Keratinocyte (primary cell): ENCODE measurements at regions not wholly inside any gene's neighbourhood (a gene's known extent, or its start where the extent isn't known, plus 50 kb on each side); places are given as distances from the start of the nearest gene placed in this dataset.
"Not testable (repeated sequence)": the region's sequence is repeated elsewhere in the genome, so short reads cannot be mapped to it uniquely, and the experiment has no call there.

Source experiments
- DNase-seq: peaks from one replicate; pipeline ENCODE4 v3.0.0-alpha.2; 2011; ENCODE audit warnings: low read depth, missing footprints, low spot score
- FAIRE-seq: peaks from 2 replicates; lab custom pipeline; 2011; peaks lifted over from hg19 to GRCh38; lab: Jason Lieb, UNC
- H2AFZ ChIP-seq: 2 replicates; pipeline ENCODE4 v1.6.0; 2012; ENCODE audit warnings: low read length, control low read depth, inconsistent platforms; ENCODE audit not compliant: control insufficient read depth
- H3K27ac ChIP-seq: 2 replicates; pipeline ENCODE4 v1.5.1; 2011; ENCODE audit warnings: low read length; ENCODE audit not compliant: control insufficient read depth, insufficient read depth
- H3K27me3 ChIP-seq: 3 replicates; pipeline ENCODE4 v1.6.0; 2011; ENCODE audit warnings: low read length; ENCODE audit not compliant: control insufficient read depth, insufficient read depth; ENCODE audit errors: extremely low read depth
- H3K36me3 ChIP-seq, 2 experiments: 2 replicates in 1 of 2; 3 replicates in 1 of 2; pipeline ENCODE4 v1.5.1; 2011; ENCODE audit warnings: low read length in 2 of 2, mild to moderate bottlenecking in 1 of 2; ENCODE audit not compliant: control insufficient read depth in 2 of 2, insufficient read depth in 2 of 2; ENCODE audit errors: extremely low read depth in 1 of 2
- H3K4me1 ChIP-seq: 3 replicates; pipeline ENCODE4 v1.5.1; 2011; ENCODE audit warnings: low read length; ENCODE audit not compliant: control insufficient read depth, insufficient read depth; ENCODE audit errors: extremely low read depth
- H3K4me2 ChIP-seq: 3 replicates; pipeline ENCODE4 v1.6.0; 2011; ENCODE audit warnings: low read depth, low read length; ENCODE audit not compliant: control insufficient read depth, insufficient read depth; ENCODE audit errors: extremely low read depth
- H3K4me3 ChIP-seq, 3 experiments: fragments of 200-600 bp in 1 of 3; sonication (generic) in 1 of 3; 2 replicates in 2 of 3; 3 replicates in 1 of 3; pipeline ENCODE4 v1.5.1; 2011 to 2016; ENCODE audit warnings: low read length in 3 of 3, mild to moderate bottlenecking in 3 of 3, control low read depth in 2 of 3, inconsistent platforms in 1 of 3, low read depth in 1 of 3, mixed read lengths in 1 of 3, mixed run types in 1 of 3, moderate library complexity in 1 of 3; ENCODE audit not compliant: control insufficient read depth in 2 of 3, insufficient read depth in 2 of 3; ENCODE audit errors: extremely low read depth in 1 of 3
- H3K79me2 ChIP-seq: 2 replicates; pipeline ENCODE4 v1.6.0; 2012; ENCODE audit warnings: low read length; ENCODE audit not compliant: control insufficient read depth, insufficient read depth
- H3K9ac ChIP-seq: 3 replicates; pipeline ENCODE4 v1.6.0; 2011; ENCODE audit warnings: low read length; ENCODE audit not compliant: control insufficient read depth, insufficient read depth; ENCODE audit errors: extremely low read depth
- H3K9me1 ChIP-seq: 3 replicates; pipeline ENCODE4 v1.6.0; 2011; ENCODE audit warnings: low read length; ENCODE audit not compliant: control insufficient read depth, insufficient read depth; ENCODE audit errors: extremely low read depth
- H3K9me3 ChIP-seq: 2 replicates; pipeline ENCODE4 v1.5.1; 2012; ENCODE audit warnings: low read depth, low read length; ENCODE audit not compliant: control insufficient read depth
- H4K20me1 ChIP-seq: 3 replicates; pipeline ENCODE4 v1.6.0; 2011; ENCODE audit warnings: low read length; ENCODE audit not compliant: control insufficient read depth, insufficient read depth; ENCODE audit errors: extremely low read depth
- dilution Hi-C: fragments of 300-500 bp; cut with MboI; formaldehyde crosslinking; loops from one replicate; pipeline ENCODE4 v1.7.0; 2020; ENCODE audit warnings: low sequenced_read_pairs; ENCODE audit not compliant: extremely low pct_ligation_motif_present
- TF ChIP-seq, protein P1 (sequence below), 3 experiments: IDR thresholded peaks in 1 of 3; conservative IDR thresholded peaks in 1 of 3; optimal IDR thresholded peaks in 1 of 3; 2 replicates in 2 of 3; 3 replicates in 1 of 3; pipeline versions ENCODE3 to v1.5.1; 2011; ENCODE audit warnings: low read length in 3 of 3, mild to moderate bottlenecking in 3 of 3, moderate library complexity in 2 of 3, control low read depth in 1 of 3, inconsistent platforms in 1 of 3; ENCODE audit not compliant: insufficient read depth in 2 of 3; ENCODE audit errors: extremely low read depth in 1 of 3

DNA sequence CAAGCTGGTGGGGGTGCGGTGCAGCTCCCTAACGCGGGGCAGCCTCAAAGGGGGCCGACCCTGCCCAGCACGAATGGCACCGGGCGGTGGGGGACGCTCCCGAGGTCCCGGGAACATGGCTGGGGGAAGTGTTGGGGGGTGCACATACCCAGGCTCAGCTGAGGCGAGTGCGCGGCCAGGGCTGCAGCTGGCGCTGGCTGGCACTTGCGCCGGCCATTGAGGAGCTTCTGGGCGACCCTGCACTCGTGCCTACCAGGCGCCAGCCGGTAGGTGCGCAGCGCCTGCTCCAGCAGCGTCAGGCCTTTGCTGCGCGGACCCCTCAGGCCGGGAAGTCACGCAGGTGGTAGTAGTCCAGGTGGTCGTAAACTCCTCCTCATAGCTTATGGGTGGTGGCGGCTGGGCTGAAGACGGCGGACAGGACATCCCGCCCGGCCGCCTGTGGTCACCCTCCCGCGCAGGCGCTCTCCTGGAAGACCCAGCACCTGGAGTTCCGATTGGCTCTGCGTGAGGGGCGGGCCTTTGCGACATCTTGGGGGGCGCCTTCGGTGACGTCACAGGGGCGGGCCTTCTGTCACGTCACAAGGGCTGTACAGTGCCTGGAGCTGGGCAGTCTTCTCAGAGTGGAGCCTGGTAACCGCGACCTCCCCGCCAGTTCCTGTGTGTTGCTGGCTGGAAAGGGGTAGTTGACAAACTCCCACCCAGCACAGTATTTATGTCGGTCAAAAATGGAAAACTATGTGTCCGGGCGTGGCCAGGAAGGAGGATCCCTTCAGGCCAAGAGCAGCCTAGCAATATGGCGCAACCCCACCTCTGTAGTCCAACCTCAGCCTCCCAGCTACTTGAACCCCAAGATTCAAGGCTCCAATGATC, 74.5 kb upstream of the ERV3-1 start:
- DNase-seq, result peak; percentile 40
- H3K79me2 ChIP-seq, H3K4me1 ChIP-seq, H3K9me1 ChIP-seq, H3K36me3 ChIP-seq, FAIRE-seq, dilution Hi-C loops, H3K9me3 ChIP-seq, H4K20me1 ChIP-seq, H3K27me3 ChIP-seq: not testable (repeated sequence)
- H2AFZ ChIP-seq, result peak overlapping the region; percentile 92
- peak overlapping the region; percentile 58 for H3K27ac ChIP-seq
- peak overlapping the region; percentile 64 for H3K9ac ChIP-seq
- TF ChIP-seq, protein P1, sequence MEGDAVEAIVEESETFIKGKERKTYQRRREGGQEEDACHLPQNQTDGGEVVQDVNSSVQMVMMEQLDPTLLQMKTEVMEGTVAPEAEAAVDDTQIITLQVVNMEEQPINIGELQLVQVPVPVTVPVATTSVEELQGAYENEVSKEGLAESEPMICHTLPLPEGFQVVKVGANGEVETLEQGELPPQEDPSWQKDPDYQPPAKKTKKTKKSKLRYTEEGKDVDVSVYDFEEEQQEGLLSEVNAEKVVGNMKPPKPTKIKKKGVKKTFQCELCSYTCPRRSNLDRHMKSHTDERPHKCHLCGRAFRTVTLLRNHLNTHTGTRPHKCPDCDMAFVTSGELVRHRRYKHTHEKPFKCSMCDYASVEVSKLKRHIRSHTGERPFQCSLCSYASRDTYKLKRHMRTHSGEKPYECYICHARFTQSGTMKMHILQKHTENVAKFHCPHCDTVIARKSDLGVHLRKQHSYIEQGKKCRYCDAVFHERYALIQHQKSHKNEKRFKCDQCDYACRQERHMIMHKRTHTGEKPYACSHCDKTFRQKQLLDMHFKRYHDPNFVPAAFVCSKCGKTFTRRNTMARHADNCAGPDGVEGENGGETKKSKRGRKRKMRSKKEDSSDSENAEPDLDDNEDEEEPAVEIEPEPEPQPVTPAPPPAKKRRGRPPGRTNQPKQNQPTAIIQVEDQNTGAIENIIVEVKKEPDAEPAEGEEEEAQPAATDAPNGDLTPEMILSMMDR (optimal IDR thresholded peaks at IDR 0.05 in 1 of 3, IDR thresholded peaks at IDR 0.05 in 1 of 3, conservative IDR thresholded peaks at IDR 0.05 in 1 of 3; ENCODE audit: extremely low read depth in 1 of 3, insufficient read depth in 2 of 3, low read length in 3 of 3), result peak in 1 of 3 experiments; percentile 17
- peak overlapping the region; percentile 47 to 87 (median 68) for H3K4me3 ChIP-seq
- H3K4me2 ChIP-seq, result peak overlapping the region; percentile 51

DNA sequence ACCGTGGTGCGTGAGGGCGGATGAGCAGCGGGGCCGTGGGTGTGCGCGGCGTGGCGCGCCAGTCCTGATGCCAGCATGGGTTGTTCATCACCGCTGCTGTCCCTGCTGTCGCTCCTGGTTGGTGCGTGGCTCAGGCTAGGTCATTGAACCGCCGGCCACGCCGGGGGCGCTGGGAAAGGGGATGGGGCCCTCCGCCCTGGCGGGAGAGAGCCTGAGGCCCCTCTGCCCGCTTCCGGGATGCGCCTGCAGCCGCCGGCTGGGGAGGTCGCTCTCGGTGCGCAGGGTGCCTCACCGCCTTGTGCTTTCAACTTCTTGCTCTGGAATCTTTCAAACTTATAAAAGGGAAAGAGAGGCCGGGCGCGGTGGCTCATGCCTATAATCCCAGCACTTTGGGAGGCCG, 68.5 kb upstream of the ERV3-1 start:
- H3K9me1 ChIP-seq, H3K4me3 ChIP-seq, H2AFZ ChIP-seq, H3K4me2 ChIP-seq, H3K27me3 ChIP-seq, H3K79me2 ChIP-seq, H3K36me3 ChIP-seq, FAIRE-seq, dilution Hi-C loops, H4K20me1 ChIP-seq, H3K27ac ChIP-seq, H3K4me1 ChIP-seq, DNase-seq, H3K9me3 ChIP-seq, H3K9ac ChIP-seq: not testable (repeated sequence)

DNA sequence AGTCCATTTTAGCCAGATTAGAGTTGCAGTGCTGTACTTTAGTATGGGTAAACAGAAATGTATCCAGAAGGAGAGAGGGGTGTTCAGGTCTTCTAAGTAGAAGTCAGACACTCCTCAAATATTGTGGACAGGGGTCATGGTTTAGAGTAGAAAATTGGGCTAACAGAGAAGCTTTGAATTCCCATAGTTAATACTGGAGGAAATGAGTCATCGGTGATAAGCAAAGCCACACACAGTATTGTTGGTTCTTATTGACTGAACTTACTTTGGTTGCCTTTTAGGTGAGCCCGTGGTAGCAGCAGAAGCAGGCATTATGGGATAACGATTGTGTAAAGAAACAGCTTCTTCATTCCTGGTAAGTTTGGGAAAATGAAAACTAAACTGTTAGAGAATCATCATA, 66.7 kb upstream of the ERV3-1 start:
- H3K4me1 ChIP-seq, DNase-seq, H3K27me3 ChIP-seq, dilution Hi-C loops, H4K20me1 ChIP-seq, H3K79me2 ChIP-seq, FAIRE-seq, H3K9ac ChIP-seq, H2AFZ ChIP-seq, H3K4me3 ChIP-seq, H3K9me1 ChIP-seq, H3K36me3 ChIP-seq, H3K9me3 ChIP-seq, H3K4me2 ChIP-seq, H3K27ac ChIP-seq: not testable (repeated sequence)

DNA sequence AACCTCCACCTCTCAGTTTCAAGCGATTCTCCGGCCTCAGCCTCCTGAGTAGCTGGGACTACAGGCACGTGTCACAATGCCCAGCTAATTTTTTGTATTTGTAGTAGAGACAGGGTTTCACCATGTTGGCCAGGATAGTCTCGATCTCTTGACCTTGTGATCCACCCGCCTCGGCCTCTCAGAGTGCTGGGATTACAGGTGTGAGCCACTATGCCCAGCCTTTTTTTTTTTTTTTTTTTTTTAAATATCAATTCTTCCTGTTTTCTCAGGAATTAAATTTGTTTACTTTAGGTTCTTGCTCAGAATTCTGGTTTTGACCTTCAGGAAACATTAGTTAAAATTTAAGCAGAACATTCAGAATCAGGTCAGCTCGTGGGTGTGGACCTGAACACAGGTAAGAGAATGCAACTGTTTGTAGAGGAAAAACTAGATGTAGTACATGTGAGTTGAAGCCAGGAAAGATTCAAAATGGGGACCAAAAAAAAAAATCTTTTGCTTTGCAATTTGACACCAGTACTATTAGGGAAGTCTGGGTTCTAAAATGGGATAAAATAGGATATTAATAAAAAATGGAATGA, 65.5 kb upstream of the ERV3-1 start:
- FAIRE-seq, H3K9ac ChIP-seq, dilution Hi-C loops: not testable (repeated sequence)

More for the DNA sequence above, 65.5 kb upstream of the ERV3-1 start:
- not testable (repeated sequence) for H3K27ac ChIP-seq, H3K4me2 ChIP-seq, DNase-seq, H2AFZ ChIP-seq, H3K4me3 ChIP-seq, H3K27me3 ChIP-seq, H3K79me2 ChIP-seq, H4K20me1 ChIP-seq, H3K4me1 ChIP-seq, H3K9me3 ChIP-seq, H3K36me3 ChIP-seq, H3K9me1 ChIP-seq
